ENCODE measurements at regions not wholly inside any gene's neighbourhood (a gene's known extent, or its start where the extent isn't known, plus 50 kb on each side); places are given as distances from the start of the nearest gene placed in this dataset.

DNA sequence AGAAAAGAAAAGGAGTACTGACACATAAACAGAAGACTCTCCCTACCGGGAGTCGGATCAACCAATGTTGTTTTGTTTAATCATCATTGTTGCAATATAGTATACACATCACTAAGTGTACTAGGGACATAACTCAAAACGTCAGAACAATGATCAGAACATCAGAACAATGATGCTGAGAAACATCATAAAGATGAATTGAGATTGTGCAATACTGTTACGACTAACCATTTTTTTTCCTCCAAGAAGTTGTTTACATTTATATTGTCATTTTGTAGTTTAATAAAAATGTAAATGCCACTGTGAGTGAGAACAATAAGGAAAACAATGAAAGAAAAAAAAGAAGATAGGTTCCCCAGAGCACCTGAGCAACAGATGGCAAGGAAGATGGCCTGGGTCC, 663.1 kb upstream of the PCDH15 start:
- Histone ChIP-seq H3K27ac (no peak overlapping the region), H3K4me3 (ENCODE audit: low read depth, low read length) (no peak overlapping the region), H3K27me3 (replicated peaks) (no peaks in the 10 kb centered on the region), H3K36me3 (replicated peaks) (no peaks in the 10 kb centered on the region)
- TF ChIP-seq, protein P1, sequence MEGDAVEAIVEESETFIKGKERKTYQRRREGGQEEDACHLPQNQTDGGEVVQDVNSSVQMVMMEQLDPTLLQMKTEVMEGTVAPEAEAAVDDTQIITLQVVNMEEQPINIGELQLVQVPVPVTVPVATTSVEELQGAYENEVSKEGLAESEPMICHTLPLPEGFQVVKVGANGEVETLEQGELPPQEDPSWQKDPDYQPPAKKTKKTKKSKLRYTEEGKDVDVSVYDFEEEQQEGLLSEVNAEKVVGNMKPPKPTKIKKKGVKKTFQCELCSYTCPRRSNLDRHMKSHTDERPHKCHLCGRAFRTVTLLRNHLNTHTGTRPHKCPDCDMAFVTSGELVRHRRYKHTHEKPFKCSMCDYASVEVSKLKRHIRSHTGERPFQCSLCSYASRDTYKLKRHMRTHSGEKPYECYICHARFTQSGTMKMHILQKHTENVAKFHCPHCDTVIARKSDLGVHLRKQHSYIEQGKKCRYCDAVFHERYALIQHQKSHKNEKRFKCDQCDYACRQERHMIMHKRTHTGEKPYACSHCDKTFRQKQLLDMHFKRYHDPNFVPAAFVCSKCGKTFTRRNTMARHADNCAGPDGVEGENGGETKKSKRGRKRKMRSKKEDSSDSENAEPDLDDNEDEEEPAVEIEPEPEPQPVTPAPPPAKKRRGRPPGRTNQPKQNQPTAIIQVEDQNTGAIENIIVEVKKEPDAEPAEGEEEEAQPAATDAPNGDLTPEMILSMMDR (IDR thresholded peaks at IDR 0.05; ENCODE audit: low read depth, low read length, missing control alignments), result no peak
- in situ Hi-C loops (cut with HindIII; ENCODE audit: low pct_ligation_motif_present, low sequenced_read_pairs), result no loop called here
- no peak for DNase-seq

DNA sequence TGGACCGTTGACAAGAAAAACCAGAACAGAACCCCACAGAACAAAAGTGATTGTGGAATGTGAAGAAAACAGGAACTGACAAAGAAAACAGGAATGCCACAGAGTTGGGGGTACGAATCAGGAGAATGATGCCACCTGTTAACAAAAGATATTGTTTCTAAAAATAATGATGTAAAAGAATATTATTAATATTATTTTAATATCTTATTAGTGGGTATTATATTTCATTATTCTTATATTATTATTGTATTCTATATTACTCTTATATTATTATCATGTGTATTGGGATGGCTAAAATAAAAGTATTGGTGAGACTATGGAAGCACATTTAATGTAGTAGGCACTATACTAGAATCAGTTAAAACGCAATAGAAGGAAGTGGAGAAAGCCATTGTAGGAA, 659.0 kb upstream of the PCDH15 start:
- H3K27ac ChIP-seq, result no peak overlapping the region
- DNase-seq, result no peak
- no peak overlapping the region for H3K4me3 ChIP-seq (ENCODE audit: low read depth, low read length)
- no peaks in the 10 kb centered on the region for H3K36me3 ChIP-seq (replicated peaks)
- in situ Hi-C loops (cut with HindIII; ENCODE audit: low pct_ligation_motif_present, low sequenced_read_pairs), result no loop called here
- no peaks in the 10 kb centered on the region for H3K27me3 ChIP-seq (replicated peaks)
- TF ChIP-seq, protein P1 (IDR thresholded peaks at IDR 0.05; ENCODE audit: low read depth, low read length, missing control alignments), result no peak

DNA sequence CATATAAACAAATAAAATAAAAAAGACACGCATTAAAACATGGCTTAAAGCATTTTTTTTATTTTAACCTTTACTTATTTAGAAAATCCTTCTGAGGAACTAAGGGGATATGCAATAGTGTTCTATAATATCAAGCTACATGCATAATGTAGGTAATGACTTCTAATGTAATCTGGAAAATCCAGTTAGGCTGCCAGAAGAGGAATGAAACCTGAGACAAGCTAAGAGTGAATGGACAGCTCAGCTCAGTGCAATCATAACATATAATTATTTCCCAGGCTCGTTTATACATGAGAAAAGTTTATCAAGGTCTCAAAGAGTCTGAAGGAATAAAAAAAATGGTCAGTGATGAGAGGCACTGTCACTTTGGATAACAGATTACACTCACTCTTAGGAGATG, 649.0 kb upstream of the PCDH15 start:
- TF ChIP-seq, protein P1 (IDR thresholded peaks at IDR 0.05; ENCODE audit: low read depth, low read length, missing control alignments), result no peak
- Histone ChIP-seq H3K4me3 (ENCODE audit: low read depth, low read length) (no peak overlapping the region), H3K27me3 (replicated peaks) (no peaks in the 10 kb centered on the region), H3K27ac (no peak overlapping the region), H3K36me3 (replicated peaks) (no peaks in the 10 kb centered on the region)
- in situ Hi-C loops (cut with HindIII; ENCODE audit: low pct_ligation_motif_present, low sequenced_read_pairs), result no loop called here
- no peak for DNase-seq

DNA sequence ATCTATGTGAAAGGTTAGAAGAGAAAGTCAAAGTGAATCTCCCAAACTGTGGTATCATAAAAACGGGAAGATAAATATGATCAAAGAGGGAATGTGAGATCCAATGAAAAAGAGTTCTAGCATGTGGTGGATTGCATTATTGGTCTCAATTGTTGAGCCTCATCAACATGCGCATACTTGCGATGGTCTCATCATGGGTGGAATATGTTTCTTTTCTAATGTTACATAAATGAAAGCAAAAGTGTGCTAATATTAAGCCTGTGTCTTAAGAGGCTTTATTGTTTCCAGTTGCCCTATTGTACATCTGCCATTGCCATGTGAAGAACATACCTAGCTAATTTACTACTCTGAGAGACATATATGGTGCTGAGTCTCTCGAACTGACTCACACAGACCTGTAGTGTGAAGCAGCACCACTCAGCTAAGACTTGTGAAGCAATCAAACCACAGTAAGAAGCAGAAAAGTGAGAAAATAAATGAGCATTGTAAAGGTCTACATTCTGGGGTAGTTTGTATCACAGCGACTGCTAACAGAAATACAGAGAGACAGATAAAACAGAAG, 645.5 kb upstream of the PCDH15 start:
- no peak overlapping the region for H3K4me3 ChIP-seq (ENCODE audit: low read depth, low read length)
- TF ChIP-seq, protein P1 (IDR thresholded peaks at IDR 0.05; ENCODE audit: low read depth, low read length, missing control alignments), result no peak
- no peaks in the 10 kb centered on the region for H3K27me3 ChIP-seq (replicated peaks)
- DNase-seq, result no peak
- H3K36me3 ChIP-seq (replicated peaks), result no peaks in the 10 kb centered on the region
- H3K27ac ChIP-seq, result no peak overlapping the region
- in situ Hi-C loops (cut with HindIII; ENCODE audit: low pct_ligation_motif_present, low sequenced_read_pairs), result no loop called here

DNA sequence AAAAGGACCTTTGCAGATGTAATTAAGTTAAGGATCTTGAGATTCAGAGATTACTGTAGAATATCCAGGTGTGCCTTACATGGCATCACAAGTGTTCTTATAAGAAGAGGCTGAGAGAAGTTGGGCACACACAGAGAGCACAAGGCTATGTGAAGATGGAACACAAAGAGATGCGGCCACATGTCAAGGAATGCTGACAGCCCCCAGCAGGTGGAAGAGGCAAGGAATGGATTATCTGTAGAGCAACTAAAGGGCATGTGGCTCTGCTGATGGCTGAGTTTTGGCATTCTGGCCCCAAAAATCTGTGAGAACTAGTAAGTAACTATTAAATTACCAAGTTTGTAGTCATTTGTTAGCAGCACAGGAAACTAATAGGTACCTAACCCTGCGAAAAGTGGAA, 640.7 kb upstream of the PCDH15 start:
- DNase-seq, result no peak
- Histone ChIP-seq H3K4me3 (ENCODE audit: low read depth, low read length) (no peak overlapping the region), H3K27me3 (replicated peaks) (no peaks in the 10 kb centered on the region), H3K36me3 (replicated peaks) (no peaks in the 10 kb centered on the region), H3K27ac (no peak overlapping the region)
- in situ Hi-C loops (cut with HindIII; ENCODE audit: low pct_ligation_motif_present, low sequenced_read_pairs), result no loop called here
- TF ChIP-seq, protein P1 (IDR thresholded peaks at IDR 0.05; ENCODE audit: low read depth, low read length, missing control alignments), result no peak

DNA sequence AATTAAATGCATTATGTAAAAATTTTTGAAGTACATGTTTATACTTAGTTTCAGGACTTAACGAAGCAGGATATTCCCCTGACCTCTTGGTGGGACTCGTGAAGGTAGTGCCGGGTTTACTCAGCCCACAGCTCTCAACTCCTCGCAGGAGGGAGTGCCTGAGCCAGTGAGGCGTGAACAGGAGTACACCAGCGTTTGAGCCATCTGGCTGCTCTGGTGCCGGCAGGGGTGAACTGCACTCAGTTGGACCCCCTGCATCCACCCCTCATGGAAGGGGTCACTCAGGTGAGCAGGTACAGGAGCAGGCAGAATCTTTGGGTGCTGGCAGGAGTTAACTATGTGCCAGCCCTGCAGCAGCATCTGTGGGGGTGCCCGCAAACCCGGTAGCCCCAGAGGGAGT, 625.1 kb upstream of the PCDH15 start:
- DNase-seq, result no peak
- Histone ChIP-seq H3K27me3 (replicated peaks) (no peaks in the 10 kb centered on the region), H3K36me3 (replicated peaks) (no peaks in the 10 kb centered on the region), H3K4me3 (ENCODE audit: low read depth, low read length) (no peak overlapping the region), H3K27ac (no peak overlapping the region)
- in situ Hi-C loops (cut with HindIII; ENCODE audit: low pct_ligation_motif_present, low sequenced_read_pairs), result no loop called here
- TF ChIP-seq, protein P1 (IDR thresholded peaks at IDR 0.05; ENCODE audit: low read depth, low read length, missing control alignments), result no peak

All from brain microvascular endothelial cell (primary cell).